ENCODE measurements at regions not wholly inside any gene's neighbourhood (a gene's known extent, or its start where the extent isn't known, plus 50 kb on each side); places are given as distances from the start of the nearest gene placed in this dataset.

- Histone ChIP-seq H3K79me2 (ENCODE audit: low read length) (no peaks in the 10 kb centered on the region), H3K36me3 (ENCODE audit: low read depth, low read length) (no peaks in the 10 kb centered on the region), H3K4me3 (ENCODE audit: low read length) (no peak overlapping the region), H3K4me2 (ENCODE audit: low read length) (no peak overlapping the region), H3K27me3 (ENCODE audit: low read length) (no peaks in the 10 kb centered on the region), H3K9me3 (ENCODE audit: low read length) (no peaks in the 10 kb centered on the region), H3K9ac (ENCODE audit: low read length) (no peak overlapping the region), H3K27ac (ENCODE audit: low read length) (no peak overlapping the region), H3K4me1 (ENCODE audit: insufficient read depth, low read length) (no peaks in the 10 kb centered on the region), H2AFZ (ENCODE audit: low read length) (no peak overlapping the region), H3K9me2 (replicated peaks; ENCODE audit: low read length) (no peaks in the 10 kb centered on the region), H4K20me1 (ENCODE audit: low read length) (no peaks in the 10 kb centered on the region), H3F3A (ENCODE audit: low read length, unreplicated experiment) (no peaks in the 10 kb centered on the region)
- ATAC-seq (peak; percentile 13; the same call in 1 of the 2 replicates), DNase-seq (no peak)
- ChIA-PET POLR2A (ENCODE audit: unreplicated experiment) (no interaction called here), CTCF (no interaction called here)
- TF ChIP-seq CTCF (conservative IDR thresholded peaks at IDR 0.05; ENCODE audit: low read depth, low read length) = no peak
- no peak for TF ChIP-seq EZH2phosphoT487 (IDR thresholded peaks at IDR 0.05; ENCODE audit: borderline replicate concordance, low read length)
- TF ChIP-seq EZH2 (IDR thresholded peaks at IDR 0.05; ENCODE audit: low read length, unreplicated experiment) = no peak
- intact Hi-C loops (cut with micrococcal nuclease) = no loop called here
- no TSS peak for BruUV-seq (replicated peaks)
Observed at GRCh38 chr5:77909237-77909636, 133.1 kb upstream of the TBCA start.

GRCh38 chr5:77908787-77909186 is 132.6 kb upstream of the TBCA start:
- Histone ChIP-seq H3K4me2 (ENCODE audit: low read length) (no peak overlapping the region), H3K9me2 (replicated peaks; ENCODE audit: low read length) (no peaks in the 10 kb centered on the region), H3K27ac (ENCODE audit: low read length) (no peak overlapping the region), H4K20me1 (ENCODE audit: low read length) (no peaks in the 10 kb centered on the region), H3K9me3 (ENCODE audit: low read length) (no peaks in the 10 kb centered on the region), H2AFZ (ENCODE audit: low read length) (no peak overlapping the region), H3K79me2 (ENCODE audit: low read length) (no peaks in the 10 kb centered on the region), H3K36me3 (ENCODE audit: low read depth, low read length) (no peaks in the 10 kb centered on the region), H3F3A (ENCODE audit: low read length, unreplicated experiment) (no peaks in the 10 kb centered on the region), H3K9ac (ENCODE audit: low read length) (no peak overlapping the region), H3K27me3 (ENCODE audit: low read length) (no peaks in the 10 kb centered on the region), H3K4me3 (ENCODE audit: low read length) (no peak overlapping the region), H3K4me1 (ENCODE audit: insufficient read depth, low read length) (no peaks in the 10 kb centered on the region)
- CTCF ChIA-PET = no interaction called here
- no peak for TF ChIP-seq CTCF (conservative IDR thresholded peaks at IDR 0.05; ENCODE audit: low read depth, low read length)
- no peak for TF ChIP-seq EZH2phosphoT487 (IDR thresholded peaks at IDR 0.05; ENCODE audit: borderline replicate concordance, low read length)
- no peak for TF ChIP-seq EZH2 (IDR thresholded peaks at IDR 0.05; ENCODE audit: low read length, unreplicated experiment)
- intact Hi-C loops (cut with micrococcal nuclease) = no loop called here
- POLR2A ChIA-PET (ENCODE audit: unreplicated experiment) = no interaction called here
- DNase-seq = no peak
- no TSS peak for BruUV-seq (replicated peaks)
- ATAC-seq = no peak

GRCh38 chr5:77907786-77908185 is 131.6 kb upstream of the TBCA start:
- no peak overlapping the region for H3K4me2 ChIP-seq (ENCODE audit: low read length)
- no peak overlapping the region for H3K27ac ChIP-seq (ENCODE audit: low read length)
- no peak for TF ChIP-seq EZH2 (IDR thresholded peaks at IDR 0.05; ENCODE audit: low read length, unreplicated experiment)
- no peak for TF ChIP-seq CTCF (conservative IDR thresholded peaks at IDR 0.05; ENCODE audit: low read depth, low read length)
- no peak for TF ChIP-seq EZH2phosphoT487 (IDR thresholded peaks at IDR 0.05; ENCODE audit: borderline replicate concordance, low read length)
- H2AFZ ChIP-seq (ENCODE audit: low read length) = no peak overlapping the region
- H3F3A ChIP-seq (ENCODE audit: low read length, unreplicated experiment) = no peaks in the 10 kb centered on the region
- DNase-seq (no peak), ATAC-seq (no peak)
- no peaks in the 10 kb centered on the region for H3K4me1 ChIP-seq (ENCODE audit: insufficient read depth, low read length)
- no peaks in the 10 kb centered on the region for H3K79me2 ChIP-seq (ENCODE audit: low read length)
- no peak overlapping the region for H3K4me3 ChIP-seq (ENCODE audit: low read length)
- no peak overlapping the region for H3K9ac ChIP-seq (ENCODE audit: low read length)
- no peaks in the 10 kb centered on the region for H3K9me3 ChIP-seq (ENCODE audit: low read length)
- intact Hi-C loops (cut with micrococcal nuclease) = no loop called here
- H3K27me3 ChIP-seq (ENCODE audit: low read length) = no peaks in the 10 kb centered on the region
- no peaks in the 10 kb centered on the region for H4K20me1 ChIP-seq (ENCODE audit: low read length)
- no peaks in the 10 kb centered on the region for H3K36me3 ChIP-seq (ENCODE audit: low read depth, low read length)
- ChIA-PET CTCF (no interaction called here), POLR2A (ENCODE audit: unreplicated experiment) (no interaction called here)
- no peaks in the 10 kb centered on the region for H3K9me2 ChIP-seq (replicated peaks; ENCODE audit: low read length)
- no TSS peak for BruUV-seq (replicated peaks)
